Liver (tissue), 8 donors: ENCODE measurements at regions not wholly inside any gene's neighbourhood (a gene's known extent, or its start where the extent isn't known, plus 50 kb on each side); places are given as distances from the start of the nearest gene placed in this dataset.

Source experiments
- DNase-seq: peaks from one replicate; pipeline ENCODE4 v3.0.0-alpha.2; 2017; ENCODE audit warnings: low spot score
- H3K27ac ChIP-seq, 2 donors: one replicate each; pipeline ENCODE4 v1.7.0; 2013; ENCODE audit warnings: inconsistent platforms in 2 of 2, low read length in 2 of 2, control low read depth in 1 of 2, low read depth in 1 of 2, mild to moderate bottlenecking in 1 of 2
- H3K27me3 ChIP-seq, 4 donors: one replicate each; pipeline versions ENCODE4 v1.6.1 to v1.7.0; 2013; ENCODE audit warnings: low read length in 3 of 4, inconsistent platforms in 1 of 4, mild to moderate bottlenecking in 1 of 4, moderate library complexity in 1 of 4; ENCODE audit not compliant: control insufficient read depth in 4 of 4, insufficient read depth in 4 of 4
- H3K36me3 ChIP-seq, 4 donors: one replicate each; pipeline versions ENCODE4 v1.6.1 to v1.7.0; 2013; ENCODE audit warnings: low read length in 3 of 4, mild to moderate bottlenecking in 3 of 4, low read depth in 1 of 4, moderate library complexity in 1 of 4; ENCODE audit not compliant: control insufficient read depth in 4 of 4, insufficient read depth in 3 of 4
- H3K4me1 ChIP-seq, 4 donors: one replicate each; pipeline versions ENCODE4 v1.6.1 to v1.7.0; 2013; ENCODE audit warnings: low read length in 3 of 4, mild to moderate bottlenecking in 3 of 4, moderate library complexity in 1 of 4; ENCODE audit not compliant: control insufficient read depth in 4 of 4, insufficient read depth in 4 of 4
- H3K4me3 ChIP-seq, 3 donors: one replicate each; pipeline versions ENCODE4 v1.6.1 to v1.7.0; 2013; ENCODE audit warnings: low read length in 3 of 3, control low read depth in 1 of 3, low read depth in 1 of 3, mild to moderate bottlenecking in 1 of 3
- H3K9ac ChIP-seq, 2 donors: one replicate each; pipeline ENCODE4 v1.7.0; 2013; ENCODE audit warnings: low read length in 2 of 2, mild to moderate bottlenecking in 2 of 2, moderate library complexity in 2 of 2, control low read depth in 1 of 2, low read depth in 1 of 2
- H3K9me3 ChIP-seq, 4 donors: one replicate each; pipeline versions ENCODE4 v1.6.1 to v1.7.0; 2013; ENCODE audit warnings: low read length in 3 of 4; ENCODE audit not compliant: control insufficient read depth in 4 of 4
- CTCF ChIP-seq: fragments of 150-350 bp; IDR thresholded peaks from 2 replicates; pipeline ENCODE4 v1.5.1; 2017; ENCODE audit warnings: improper control_type of control experiment, low read depth, low read length; ENCODE audit not compliant: missing input control
- EGR1 ChIP-seq, 2 donors: IDR thresholded peaks; 2 replicates each; pipeline ENCODE4 v1.6.1; 2016 to 2018; ENCODE audit warnings: antibody characterized with exemption in 2 of 2, low read depth in 2 of 2
- FOXA2 ChIP-seq: IDR thresholded peaks from 2 replicates; pipeline ENCODE4 v1.6.1; 2016; ENCODE audit warnings: antibody characterized with exemption
- GABPA ChIP-seq, 2 donors: IDR thresholded peaks in 1 of 2; conservative IDR thresholded peaks in 1 of 2; 2 replicates each; pipeline ENCODE4 v1.6.1; 2016; ENCODE audit warnings: antibody characterized with exemption in 2 of 2, mild to moderate bottlenecking in 1 of 2, moderate library complexity in 1 of 2
- HNF4G ChIP-seq: IDR thresholded peaks from 2 replicates; pipeline ENCODE4 v1.6.1; 2016; ENCODE audit warnings: antibody characterized with exemption
- JUND ChIP-seq, 2 donors: IDR thresholded peaks; 2 replicates each; pipeline ENCODE4 v1.6.1; 2016; ENCODE audit warnings: antibody characterized with exemption in 2 of 2
- RAD21 ChIP-seq, 2 donors: IDR thresholded peaks; 2 replicates each; pipeline ENCODE4 v1.6.1; 2016; ENCODE audit warnings: antibody characterized with exemption in 2 of 2, mild to moderate bottlenecking in 2 of 2
- REST ChIP-seq: IDR thresholded peaks from 2 replicates; pipeline ENCODE4 v1.6.1; 2016; ENCODE audit warnings: antibody characterized with exemption, mild to moderate bottlenecking
- RXRA ChIP-seq, 2 donors: IDR thresholded peaks; 2 replicates each; pipeline ENCODE4 v1.6.1; 2017 to 2018; ENCODE audit warnings: antibody characterized with exemption in 2 of 2, mild to moderate bottlenecking in 1 of 2
- SP1 ChIP-seq: IDR thresholded peaks from 2 replicates; pipeline ENCODE4 v1.6.1; 2018; ENCODE audit warnings: antibody characterized with exemption, mild to moderate bottlenecking
- TAF1 ChIP-seq: conservative IDR thresholded peaks from 2 replicates; pipeline ENCODE4 v1.6.1; 2016; ENCODE audit warnings: antibody characterized with exemption, mild to moderate bottlenecking
- ZBTB33 ChIP-seq: IDR thresholded peaks from 2 replicates; pipeline ENCODE4 v1.6.1; 2016; ENCODE audit warnings: antibody characterized with exemption
- WGBS: extraction: QIAGEN DNeasy Blood & Tissue Kit; methylation state at CpG from one replicate; pipeline ENCODE4 v1.1.7; 2013; 5-methylcytosine and 5-hydroxymethylcytosine counted together
- TF ChIP-seq, protein P1 (sequence below): IDR thresholded peaks from 2 replicates; pipeline ENCODE4 v1.6.1; 2016; ENCODE audit warnings: antibody characterized with exemption
- donor health status: healthy.
- donor health status: healthy.
- donor health status: healthy.
- donor health status: healthy.
- donor health status: healthy.

DNA sequence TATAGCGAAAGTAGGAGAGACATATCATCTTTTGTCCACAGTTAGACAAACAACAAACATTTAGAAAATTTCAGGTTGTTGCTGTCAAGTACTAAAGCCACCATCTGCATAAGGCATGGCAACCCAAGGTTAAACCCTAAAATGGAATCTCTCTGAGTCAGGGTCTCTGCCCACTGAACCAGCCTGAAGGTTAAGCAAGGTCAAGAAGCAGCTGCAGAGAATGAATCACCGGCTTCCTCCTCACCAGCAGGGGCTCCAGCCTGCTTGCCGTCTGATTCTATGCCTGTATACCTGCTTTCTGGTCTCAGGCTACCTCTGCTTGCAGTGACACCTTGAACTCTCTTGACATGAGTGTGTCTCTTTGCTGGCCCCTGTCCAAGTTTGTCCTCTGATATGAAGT lies 726.2 kb upstream of the SGCG start:
- TF ChIP-seq GABPA (IDR thresholded peaks at IDR 0.05 in 1 of 2, conservative IDR thresholded peaks at IDR 0.05 in 1 of 2) (no peak), JUND (IDR thresholded peaks at IDR 0.05) (no peak), CTCF (no peak), TAF1 (no peak), FOXA2 (no peak), REST (no peak), EGR1 (IDR thresholded peaks at IDR 0.05; ENCODE audit: low read depth in 2 of 2) (no peak)
- DNase-seq = no peak
- Histone ChIP-seq H3K9me3 (no peaks in the 10 kb centered on the region), H3K4me1 (peaks cover 0 to 2% (median 0%) of the 10 kb centered on the region in 4 donors), H3K27me3 (no peaks in the 10 kb centered on the region), H3K4me3 (no peak overlapping the region), H3K27ac (no peak overlapping the region), H3K9ac (no peak overlapping the region), H3K36me3 (no peaks in the 10 kb centered on the region)
- WGBS = 53% methylated on average over 3 of the region's 3 CpGs

GRCh38 chr13:22455036-22455435 lies 725.7 kb upstream of the SGCG start:
- no peak for DNase-seq
- 68% methylated on average over 2 of the region's 2 CpGs for WGBS
- H3K4me1 ChIP-seq = peaks cover 0 to 2% (median 0%) of the 10 kb centered on the region in 4 donors
- no peak for TF ChIP-seq HNF4G
- no peak for TF ChIP-seq SP1
- no peak for TF ChIP-seq JUND (IDR thresholded peaks at IDR 0.05)
- TF ChIP-seq FOXA2 = no peak
- no peak for TF ChIP-seq TAF1
- TF ChIP-seq, protein P1, sequence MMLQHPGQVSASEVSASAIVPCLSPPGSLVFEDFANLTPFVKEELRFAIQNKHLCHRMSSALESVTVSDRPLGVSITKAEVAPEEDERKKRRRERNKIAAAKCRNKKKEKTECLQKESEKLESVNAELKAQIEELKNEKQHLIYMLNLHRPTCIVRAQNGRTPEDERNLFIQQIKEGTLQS = no peak
- no peak for TF ChIP-seq CTCF
- no peak for TF ChIP-seq RAD21 (IDR thresholded peaks at IDR 0.05)
- no peak for TF ChIP-seq REST
- TF ChIP-seq EGR1 (IDR thresholded peaks at IDR 0.05; ENCODE audit: low read depth in 2 of 2) = no peak
- no peak for TF ChIP-seq ZBTB33
- no peak for TF ChIP-seq RXRA (IDR thresholded peaks at IDR 0.05)
- H3K9ac ChIP-seq = no peak overlapping the region
- H3K4me3 ChIP-seq = no peak overlapping the region
- no peak overlapping the region for H3K27ac ChIP-seq
- H3K36me3 ChIP-seq = no peaks in the 10 kb centered on the region
- no peaks in the 10 kb centered on the region for H3K9me3 ChIP-seq
- no peaks in the 10 kb centered on the region for H3K27me3 ChIP-seq
